H1 (cell line): ENCODE measurements at regions not wholly inside any gene's neighbourhood (a gene's known extent, or its start where the extent isn't known, plus 50 kb on each side); places are given as distances from the start of the nearest gene placed in this dataset.

ENCODE experiments used
- CTCF ChIA-PET: fragments of 300-600 bp; sonication (Branson Sonifier 250); formaldehyde crosslinking; loops from one replicate; lab custom pipeline; 2021; ENCODE audit not compliant: partially characterized antibody; lab: Charles Lee
- POLR2A ChIA-PET: fragments of 300-600 bp; sonication (Branson Sonifier 250); formaldehyde crosslinking; loops from one replicate; lab custom pipeline; 2021; ENCODE audit warnings: inconsistent platforms; ENCODE audit not compliant: partially characterized antibody; lab: Charles Lee
- DNase-seq, 2 experiments: peaks; one replicate each; pipeline versions ENCODE4 v3.0.0 to v3.0.0-alpha.2; 2010 to 2022; ENCODE audit warnings: low spot score in 2 of 2, low read depth in 1 of 2, mixed read lengths in 1 of 2
- FAIRE-seq: peaks from 2 replicates; lab custom pipeline; 2011; peaks lifted over from hg19 to GRCh38; lab: Jason Lieb, UNC
- H2AFZ ChIP-seq: 2 replicates; pipeline ENCODE4 v1.8.1; 2012; ENCODE audit warnings: low read length, inconsistent platforms
- H2AK5ac ChIP-seq: 2 replicates; pipeline ENCODE4 v1.6.1; 2013; ENCODE audit warnings: low read depth, low read length
- H2BK120ac ChIP-seq: replicated peaks from 2 replicates; pipeline ENCODE3; 2013; ENCODE audit warnings: low read depth, low read length, inconsistent platforms
- H2BK12ac ChIP-seq: 2 replicates; pipeline ENCODE4 v1.6.1; 2013; ENCODE audit warnings: low read depth, low read length
- H2BK15ac ChIP-seq: 2 replicates; pipeline ENCODE4 v1.6.1; 2013; ENCODE audit warnings: low read length
- H2BK20ac ChIP-seq: 2 replicates; pipeline ENCODE4 v1.6.1; 2013; ENCODE audit warnings: low read length
- H2BK5ac ChIP-seq: 2 replicates; pipeline ENCODE4 v1.6.1; 2013; ENCODE audit warnings: low read depth, low read length
- H3K14ac ChIP-seq: 2 replicates; pipeline ENCODE4 v1.6.1; 2013; ENCODE audit warnings: inconsistent platforms; ENCODE audit not compliant: insufficient read length
- H3K18ac ChIP-seq: 2 replicates; pipeline ENCODE4 v1.6.1; 2013; ENCODE audit warnings: low read length; ENCODE audit errors: extremely low read depth
- H3K23ac ChIP-seq: 2 replicates; pipeline ENCODE4 v1.6.1; 2013; ENCODE audit warnings: inconsistent platforms; ENCODE audit not compliant: insufficient read length
- H3K23me2 ChIP-seq: 2 replicates; pipeline ENCODE4 v1.6.1; 2013; ENCODE audit warnings: low read depth, low read length
- H3K27ac ChIP-seq: 2 replicates; pipeline ENCODE4 v1.6.1; 2011; ENCODE audit warnings: low read depth, low read length, inconsistent platforms
- H3K27me3 ChIP-seq, 4 experiments: replicated peaks in 1 of 4; 1 replicate in 1 of 4; 2 replicates in 3 of 4; pipeline versions ENCODE4 v1.6.1 to v1.8.1; 2011 to 2013; ENCODE audit warnings: low read length in 3 of 4, mild to moderate bottlenecking in 3 of 4, inconsistent platforms in 2 of 4, mixed read lengths in 2 of 4, moderate library complexity in 1 of 4; ENCODE audit not compliant: control insufficient read depth in 3 of 4, insufficient read depth in 3 of 4; ENCODE audit errors: extremely low read depth in 1 of 4
- H3K36me3 ChIP-seq, 4 experiments: 2 replicates each; pipeline versions ENCODE4 v1.6.1 to v1.8.1; 2011 to 2013; ENCODE audit warnings: mild to moderate bottlenecking in 4 of 4, low read length in 3 of 4, moderate library complexity in 2 of 4, control low read depth in 1 of 4, inconsistent platforms in 1 of 4; ENCODE audit not compliant: insufficient read depth in 4 of 4, control insufficient read depth in 2 of 4
- H3K4ac ChIP-seq: replicated peaks from 2 replicates; pipeline ENCODE3; 2013; ENCODE audit warnings: low read length, low read depth, mixed read lengths, inconsistent platforms; ENCODE audit not compliant: insufficient read length
- H3K4me1 ChIP-seq, 4 experiments: replicated peaks in 1 of 4; 1 replicate in 1 of 4; 2 replicates in 3 of 4; pipeline versions ENCODE4 v1.6.1 to v1.8.1; 2011 to 2013; ENCODE audit warnings: low read length in 3 of 4, inconsistent platforms in 2 of 4, mixed read lengths in 1 of 4; ENCODE audit not compliant: insufficient read depth in 4 of 4, control insufficient read depth in 3 of 4
- H3K4me2 ChIP-seq, 2 experiments: 2 replicates each; pipeline versions ENCODE4 v1.6.1 to v1.8.1; 2011 to 2013; ENCODE audit warnings: low read depth in 2 of 2, low read length in 2 of 2, control low read depth in 1 of 2, inconsistent platforms in 1 of 2, mild to moderate bottlenecking in 1 of 2; ENCODE audit not compliant: insufficient read depth in 1 of 2
- H3K4me3 ChIP-seq, 4 experiments: fragments of 200-600, 300-600 bp in 1 of 4; sonication (generic), shearing (Covaris generic), sonication (Bioruptor Twin) in 1 of 4; 2 replicates each; pipeline versions ENCODE4 v1.5.1 to v1.8.1; 2011 to 2016; ENCODE audit warnings: low read length in 4 of 4, low read depth in 3 of 4, control low read depth in 2 of 4, inconsistent platforms in 2 of 4, mild to moderate bottlenecking in 2 of 4, mixed read lengths in 1 of 4, moderate library complexity in 1 of 4; ENCODE audit not compliant: insufficient read depth in 2 of 4; ENCODE audit errors: extremely low read depth in 1 of 4
- H3K56ac ChIP-seq: replicated peaks from 2 replicates; pipeline ENCODE3; 2013; ENCODE audit warnings: low read depth, mild to moderate bottlenecking, mixed read lengths, low read length, inconsistent platforms; ENCODE audit not compliant: insufficient read length
- H3K79me1 ChIP-seq: 2 replicates; pipeline ENCODE4 v1.6.1; 2013; ENCODE audit warnings: low read depth, low read length, control low read depth
- H3K79me2 ChIP-seq, 2 experiments: 2 replicates each; pipeline versions ENCODE4 v1.6.1 to v1.8.1; 2012 to 2013; ENCODE audit warnings: low read length in 2 of 2, mild to moderate bottlenecking in 2 of 2, inconsistent platforms in 1 of 2; ENCODE audit not compliant: insufficient read depth in 2 of 2, control insufficient read depth in 1 of 2
- H3K9ac ChIP-seq, 4 experiments: replicated peaks in 1 of 4; 1 replicate in 1 of 4; 2 replicates in 3 of 4; pipeline versions ENCODE4 v1.6.1 to v1.8.1; 2011 to 2013; ENCODE audit warnings: low read depth in 3 of 4, low read length in 3 of 4, control low read depth in 2 of 4, mild to moderate bottlenecking in 2 of 4, moderate library complexity in 2 of 4, inconsistent platforms in 1 of 4; ENCODE audit errors: extremely low read depth in 1 of 4
- H3K9me3 ChIP-seq, 2 experiments: 2 replicates each; pipeline versions ENCODE4 v1.6.1 to v1.8.1; 2012 to 2013; ENCODE audit warnings: mild to moderate bottlenecking in 2 of 2, moderate library complexity in 2 of 2, control low read depth in 1 of 2, inconsistent platforms in 1 of 2, low read depth in 1 of 2, low read length in 1 of 2, mixed read lengths in 1 of 2; ENCODE audit not compliant: insufficient read depth in 2 of 2
- H4K20me1 ChIP-seq, 2 experiments: replicated peaks in 1 of 2; 2 replicates each; pipeline versions ENCODE3 to v1.8.1; 2011 to 2013; ENCODE audit warnings: inconsistent platforms in 2 of 2, low read length in 2 of 2, mild to moderate bottlenecking in 1 of 2; ENCODE audit not compliant: insufficient read depth in 2 of 2, control insufficient read depth in 1 of 2
- H4K5ac ChIP-seq: 2 replicates; pipeline ENCODE4 v1.6.1; 2013; ENCODE audit warnings: low read length, low read depth, mixed read lengths, inconsistent platforms; ENCODE audit not compliant: insufficient read length
- H4K8ac ChIP-seq: 2 replicates; pipeline ENCODE4 v1.8.0; 2013; ENCODE audit warnings: mild to moderate bottlenecking, moderate library complexity, low read length, inconsistent platforms; ENCODE audit not compliant: insufficient read depth; ENCODE audit errors: extremely low read depth
- H4K91ac ChIP-seq: replicated peaks from 2 replicates; pipeline ENCODE3; 2013; ENCODE audit warnings: low read length, mixed read lengths, inconsistent platforms; ENCODE audit not compliant: insufficient read length
- EGR1 ChIP-seq: IDR thresholded peaks from 2 replicates; pipeline ENCODE4 v1.6.1; 2011; ENCODE audit warnings: low read depth, low read length, borderline replicate concordance
- JUND ChIP-seq: IDR thresholded peaks from 2 replicates; pipeline ENCODE4 v1.6.1; 2011; ENCODE audit warnings: mild to moderate bottlenecking, improper control_type of control experiment, low read length
- SP1 ChIP-seq: IDR thresholded peaks from 2 replicates; pipeline ENCODE4 v1.6.1; 2011; ENCODE audit warnings: low read depth, low read length
- SRF ChIP-seq: IDR thresholded peaks from 2 replicates; pipeline ENCODE4 v1.6.1; 2011; ENCODE audit warnings: mild to moderate bottlenecking, low read depth, low read length, moderate library complexity
- TAF7 ChIP-seq: optimal IDR thresholded peaks from 2 replicates; pipeline ENCODE3; 2011; ENCODE audit warnings: low read depth, mild to moderate bottlenecking, inconsistent platforms, low read length, moderate library complexity, borderline replicate concordance
- WGBS, 2 experiments: shearing (Covaris generic) in 1 of 2; methylation state at CpG; one replicate each; pipeline versions ENCODE4 v1.1.6 to v1.1.7; 2013 to 2015; ENCODE audit warnings: low lambda C conversion rate in 2 of 2, mixed read lengths in 2 of 2, inconsistent platforms in 1 of 2, low coverage in 1 of 2, missing lambda C conversion rate in 1 of 2; ENCODE audit not compliant: insufficient replicate concordance in 2 of 2, insufficient coverage in 1 of 2, insufficient read length in 1 of 2; ENCODE audit errors: extremely low coverage in 1 of 2, missing lambda C conversion rate in 1 of 2; 5-methylcytosine and 5-hydroxymethylcytosine counted together

DNA sequence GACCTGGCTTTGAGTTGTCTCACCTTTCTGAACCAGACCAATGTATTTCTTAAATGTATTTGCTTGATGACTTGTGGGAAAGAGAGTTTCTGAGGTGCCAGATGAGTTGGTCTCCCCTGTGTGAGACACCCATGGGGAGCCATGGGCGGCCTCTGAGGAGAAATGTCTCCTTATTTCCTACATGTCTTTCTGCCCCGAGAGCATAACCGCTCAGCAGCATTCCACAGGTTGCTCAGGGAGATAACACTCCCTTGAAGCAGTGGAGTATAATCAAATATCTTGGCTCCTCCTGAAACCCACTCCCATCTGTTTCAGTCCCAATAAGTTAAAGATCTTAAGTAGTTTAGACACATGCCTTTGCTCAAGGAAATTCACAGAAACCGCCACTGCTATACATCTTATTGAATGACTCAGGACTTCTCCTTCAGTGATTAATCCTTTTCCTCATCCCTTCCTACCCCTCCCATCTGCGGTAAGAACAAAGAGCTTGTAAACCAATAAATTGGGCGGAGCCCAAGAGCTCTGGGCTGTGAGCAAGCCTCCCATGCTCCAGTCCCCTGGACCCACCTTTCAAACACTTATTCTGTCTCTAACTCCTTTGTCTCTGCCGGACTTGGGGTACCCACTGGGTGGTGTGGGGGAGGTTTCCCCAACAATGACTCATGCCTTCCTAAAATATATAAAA lies 285.5 kb upstream of the LRRTM4 start:
- H2BK15ac ChIP-seq, result no peak overlapping the region
- no peaks in the 10 kb centered on the region for H3K23me2 ChIP-seq
- H3K23ac ChIP-seq, result no peak overlapping the region
- ChIA-PET POLR2A (no interaction called here), CTCF (interaction anchor here (0.6 kb wide), 1 partner anchor 1609 kb away, joined by 3 read pairs; no protein-coding TSS in a partner anchor)
- H3K18ac ChIP-seq, result no peak overlapping the region; the same call in 1 of the 2 replicates
- H3K79me1 ChIP-seq, result no peaks in the 10 kb centered on the region
- no peak overlapping the region for H2BK20ac ChIP-seq
- no peak overlapping the region for H2AK5ac ChIP-seq
- H2BK5ac ChIP-seq, result no peak overlapping the region
- H4K91ac ChIP-seq, result no peak overlapping the region
- WGBS, 2 experiments, result 91% methylated on average over 7 of the region's 7 CpGs; no CpG with 5 or more reads in 1 of the 2 experiments
- H2BK120ac ChIP-seq, result no peak overlapping the region
- no peak overlapping the region for H2BK12ac ChIP-seq
- no peak overlapping the region for H3K9ac ChIP-seq
- H3K79me2 ChIP-seq, result no peaks in the 10 kb centered on the region
- no peak overlapping the region for H3K4ac ChIP-seq
- no peaks in the 10 kb centered on the region for H3K9me3 ChIP-seq
- H3K4me3 ChIP-seq, result no peak overlapping the region
- no peak overlapping the region; the same call in 1 of the 2 replicates for H2AFZ ChIP-seq
- TF ChIP-seq EGR1 (no peak), JUND (no peak), SRF (no peak), TAF7 (no peak), SP1 (no peak)
- no peak overlapping the region for H3K4me2 ChIP-seq
- no peak overlapping the region for H3K56ac ChIP-seq
- DNase-seq (no peak), FAIRE-seq (no peak)
- no peaks in the 10 kb centered on the region for H4K20me1 ChIP-seq
- H3K27me3 ChIP-seq, result no peaks in the 10 kb centered on the region
- H3K36me3 ChIP-seq, result no peaks in the 10 kb centered on the region
- no peaks in the 10 kb centered on the region for H3K4me1 ChIP-seq
- H4K8ac ChIP-seq, result no peak overlapping the region
- H4K5ac ChIP-seq, result no peak overlapping the region
- H3K14ac ChIP-seq, result no peak overlapping the region
- no peak overlapping the region for H3K27ac ChIP-seq
